ENCODE measurements at regions not wholly inside any gene's neighbourhood (a gene's known extent, or its start where the extent isn't known, plus 50 kb on each side); places are given as distances from the start of the nearest gene placed in this dataset.

GRCh38 chr5:67730917-67731474, 484.6 kb upstream of the PIK3R1 start:
- TF ChIP-seq CTCF (IDR thresholded peaks at IDR 0.05) (no peak), GABPB1 (CRISPR knock-in tag; IDR thresholded peaks at IDR 0.05) (no peak), ZNF423 (CRISPR knock-in tag; IDR thresholded peaks at IDR 0.05) (no peak), USF2 (CRISPR knock-in tag; IDR thresholded peaks at IDR 0.05) (no peak), ARID4B (CRISPR knock-in tag; IDR thresholded peaks at IDR 0.05; ENCODE audit: borderline replicate concordance) (no peak), JUN (CRISPR knock-in tag; IDR thresholded peaks at IDR 0.05) (no peak), ATF3 (CRISPR knock-in tag; conservative IDR thresholded peaks at IDR 0.05) (no peak), NFYB (CRISPR knock-in tag; conservative IDR thresholded peaks at IDR 0.05; ENCODE audit: low read depth) (no peak), ZNF263 (CRISPR knock-in tag; IDR thresholded peaks at IDR 0.05; ENCODE audit: low read depth) (no peak), PRRX2 (CRISPR knock-in tag; IDR thresholded peaks at IDR 0.05) (no peak), ZBTB43 (CRISPR knock-in tag; IDR thresholded peaks at IDR 0.05) (no peak)

All from WTC11 (cell line).